Activated T-helper 1 cell treated with anti-CD3 and anti-CD28 coated beads, Interleukin-12 subunit alpha, Interleukin-12 subunit beta, Interleukin-2, Interleukin-4 antibody, amounts not matched to agents 30 ng/mL and 10 ng/mL and 1 ng/mL, durations not matched to agents 14 hours and 24 hours and 36 hours (primary cell): ENCODE measurements at regions not wholly inside any gene's neighbourhood (a gene's known extent, or its start where the extent isn't known, plus 50 kb on each side); places are given as distances from the start of the nearest gene placed in this dataset.

ENCODE experiments used
- DNase-seq: peaks from one replicate; pipeline ENCODE4 v3.0.0; 2021; ENCODE audit warnings: low spot score
- H3K27ac Mint-ChIP-seq: one replicate; pipeline ENCODE4 v1.8.0; 2021; ENCODE audit warnings: mild to moderate bottlenecking, mixed read lengths
- H3K27me3 Mint-ChIP-seq: one replicate; pipeline ENCODE4 v1.8.0; 2022; ENCODE audit warnings: mild to moderate bottlenecking, moderate library complexity, mixed read lengths; ENCODE audit not compliant: insufficient read depth
- H3K36me3 Mint-ChIP-seq: one replicate; pipeline ENCODE4 v1.8.0; 2021; ENCODE audit warnings: low read depth, mixed read lengths
- H3K4me1 Mint-ChIP-seq: one replicate; pipeline ENCODE4 v1.8.0; 2021; ENCODE audit warnings: low read depth, mixed read lengths
- H3K4me3 Mint-ChIP-seq: one replicate; pipeline ENCODE4 v1.8.0; 2021; ENCODE audit warnings: mild to moderate bottlenecking, moderate library complexity, mixed read lengths
- H3K9me3 Mint-ChIP-seq: one replicate; pipeline ENCODE4 v1.8.0; 2021; ENCODE audit warnings: mixed read lengths
- intact Hi-C: fragments of 100-400 bp; cut with micrococcal nuclease; formaldehyde crosslinking; loops from one replicate; pipeline ENCODE4 v1.15.1; 2024

- DNase-seq, result no peak
- no peaks in the 10 kb centered on the region for H3K4me1 Mint-ChIP-seq
- H3K4me3 Mint-ChIP-seq, result no peak overlapping the region
- no peaks in the 10 kb centered on the region for H3K9me3 Mint-ChIP-seq
- no peaks in the 10 kb centered on the region for H3K36me3 Mint-ChIP-seq
- peaks cover 2% of the 10 kb centered on the region for H3K27me3 Mint-ChIP-seq
- intact Hi-C loops, result no loop called here
- no peak overlapping the region for H3K27ac Mint-ChIP-seq
Measured at GRCh38 chr12:90111791-90112580, 403.3 kb upstream of the ATP2B1 start.

- H3K4me1 Mint-ChIP-seq, result no peaks in the 10 kb centered on the region
- no peaks in the 10 kb centered on the region for H3K9me3 Mint-ChIP-seq
- H3K4me3 Mint-ChIP-seq, result no peak overlapping the region
- DNase-seq, result no peak
- H3K27ac Mint-ChIP-seq, result no peak overlapping the region
- intact Hi-C loops, result no loop called here
- H3K27me3 Mint-ChIP-seq, result peaks cover 4% of the 10 kb centered on the region
- no peaks in the 10 kb centered on the region for H3K36me3 Mint-ChIP-seq
Measured at GRCh38 chr12:90106568-90106967, 397.9 kb upstream of the ATP2B1 start.

- Mint-ChIP-seq H3K4me1 (peaks cover 6% of the 10 kb centered on the region), H3K27ac (no peak overlapping the region), H3K9me3 (no peaks in the 10 kb centered on the region), H3K36me3 (no peaks in the 10 kb centered on the region), H3K4me3 (no peak overlapping the region), H3K27me3 (peaks cover 2% of the 10 kb centered on the region)
- intact Hi-C loops, result loop anchor here (1.0 to 5.0 kb wide), 5 partner anchors 151 to 1806 kb away; no protein-coding TSS in a partner anchor
- no peak for DNase-seq
Measured at GRCh38 chr12:90102957-90103652, 394.5 kb upstream of the ATP2B1 start.

- no peaks in the 10 kb centered on the region for H3K36me3 Mint-ChIP-seq
- H3K4me1 Mint-ChIP-seq, result peaks cover 6% of the 10 kb centered on the region
- intact Hi-C loops, result loop anchor here (5.0 kb wide), 4 partner anchors 148 to 1803 kb away; no protein-coding TSS in a partner anchor
- no peak for DNase-seq
- no peak overlapping the region for H3K4me3 Mint-ChIP-seq
- no peaks in the 10 kb centered on the region for H3K9me3 Mint-ChIP-seq
- peaks cover 2% of the 10 kb centered on the region for H3K27me3 Mint-ChIP-seq
- no peak overlapping the region for H3K27ac Mint-ChIP-seq
Measured at GRCh38 chr12:90100579-90100978, 391.9 kb upstream of the ATP2B1 start.

- Mint-ChIP-seq H3K9me3 (no peaks in the 10 kb centered on the region), H3K27me3 (peaks cover 2% of the 10 kb centered on the region), H3K4me1 (peaks cover 6% of the 10 kb centered on the region), H3K4me3 (no peak overlapping the region), H3K36me3 (no peaks in the 10 kb centered on the region), H3K27ac (no peak overlapping the region)
- intact Hi-C loops, result no loop called here
- no peak for DNase-seq
Measured at GRCh38 chr12:90099288-90099687, 390.6 kb upstream of the ATP2B1 start.

GRCh38 chr12:90098132-90098779 is 389.6 kb upstream of the ATP2B1 start:
- no peak overlapping the region for H3K4me3 Mint-ChIP-seq
- H3K27ac Mint-ChIP-seq, result no peak overlapping the region
- H3K36me3 Mint-ChIP-seq, result no peaks in the 10 kb centered on the region
- DNase-seq, result no peak
- intact Hi-C loops, result no loop called here
- no peaks in the 10 kb centered on the region for H3K27me3 Mint-ChIP-seq
- H3K9me3 Mint-ChIP-seq, result no peaks in the 10 kb centered on the region
- peaks cover 6% of the 10 kb centered on the region for H3K4me1 Mint-ChIP-seq

GRCh38 chr12:90091809-90092208 is 383.2 kb upstream of the ATP2B1 start:
- no peak for DNase-seq
- Mint-ChIP-seq H3K27ac (no peak overlapping the region), H3K9me3 (no peaks in the 10 kb centered on the region), H3K36me3 (no peaks in the 10 kb centered on the region), H3K4me3 (no peak overlapping the region), H3K27me3 (no peaks in the 10 kb centered on the region), H3K4me1 (peaks cover 16% of the 10 kb centered on the region)
- intact Hi-C loops, result loop anchor here (2.0 to 5.0 kb wide), 3 partner anchors 49 to 335 kb away; no protein-coding TSS in a partner anchor

- Mint-ChIP-seq H3K36me3 (no peaks in the 10 kb centered on the region), H3K27me3 (no peaks in the 10 kb centered on the region), H3K9me3 (no peaks in the 10 kb centered on the region), H3K4me3 (no peak overlapping the region), H3K4me1 (peaks cover 16% of the 10 kb centered on the region), H3K27ac (no peak overlapping the region)
- intact Hi-C loops, result loop anchor here (2.0 to 5.0 kb wide), 3 partner anchors 48 to 334 kb away; no protein-coding TSS in a partner anchor
- no peak for DNase-seq
Measured at GRCh38 chr12:90090929-90091651, 382.5 kb upstream of the ATP2B1 start.

- intact Hi-C loops, result loop anchor here (5.0 kb wide), 1 partner anchor 134 kb away; no protein-coding TSS in a partner anchor
- Mint-ChIP-seq H3K9me3 (no peaks in the 10 kb centered on the region), H3K4me1 (peaks cover 11% of the 10 kb centered on the region), H3K27ac (no peak overlapping the region), H3K36me3 (no peaks in the 10 kb centered on the region), H3K4me3 (no peak overlapping the region), H3K27me3 (peaks cover 2% of the 10 kb centered on the region)
- DNase-seq, result no peak
Measured at GRCh38 chr12:90086281-90086680, 377.6 kb upstream of the ATP2B1 start.

- H3K27me3 Mint-ChIP-seq, result peaks cover 2% of the 10 kb centered on the region
- no peak overlapping the region for H3K27ac Mint-ChIP-seq
- intact Hi-C loops, result loop anchor here (5.0 kb wide), 1 partner anchor 133 kb away; no protein-coding TSS in a partner anchor
Measured at GRCh38 chr12:90085494-90086274, 377.0 kb upstream of the ATP2B1 start.

GRCh38 chr12:90084018-90084417 is 375.4 kb upstream of the ATP2B1 start:
- intact Hi-C loops, result no loop called here
- Mint-ChIP-seq H3K4me1 (peaks cover under 1% of the 10 kb centered on the region), H3K27ac (no peak overlapping the region), H3K27me3 (peaks cover 4% of the 10 kb centered on the region), H3K36me3 (no peaks in the 10 kb centered on the region), H3K4me3 (no peak overlapping the region), H3K9me3 (no peaks in the 10 kb centered on the region)
- DNase-seq, result no peak

More at GRCh38 chr12:90085494-90086274, 377.0 kb upstream of the ATP2B1 start:
- H3K9me3 Mint-ChIP-seq, result no peaks in the 10 kb centered on the region
- no peak overlapping the region for H3K4me3 Mint-ChIP-seq
- no peak for DNase-seq
- no peaks in the 10 kb centered on the region for H3K36me3 Mint-ChIP-seq
- H3K4me1 Mint-ChIP-seq, result peaks cover 5% of the 10 kb centered on the region

GRCh38 chr12:90080616-90081015 is 372.0 kb upstream of the ATP2B1 start:
- intact Hi-C loops, result no loop called here
- DNase-seq, result no peak
- Mint-ChIP-seq H3K4me1 (peaks cover 16% of the 10 kb centered on the region), H3K27me3 (peaks cover 4% of the 10 kb centered on the region), H3K27ac (no peak overlapping the region), H3K36me3 (no peaks in the 10 kb centered on the region), H3K9me3 (no peaks in the 10 kb centered on the region), H3K4me3 (no peak overlapping the region)
